HG03175 (cell line): ENCODE measurements at regions not wholly inside any gene's neighbourhood (a gene's known extent, or its start where the extent isn't known, plus 50 kb on each side); places are given as distances from the start of the nearest gene placed in this dataset.
A peak's percentile ranks its signal among the peaks of the same experiment; 100 is the strongest.

Experiments used
- ATAC-seq: cut with Tn5 transposase; IDR thresholded peaks from one replicate; pipeline ENCODE4 v1.9.1; 2021; ENCODE audit warnings: mild to moderate bottlenecking, moderate library complexity; ENCODE audit not compliant: unreplicated experiment

DNA sequence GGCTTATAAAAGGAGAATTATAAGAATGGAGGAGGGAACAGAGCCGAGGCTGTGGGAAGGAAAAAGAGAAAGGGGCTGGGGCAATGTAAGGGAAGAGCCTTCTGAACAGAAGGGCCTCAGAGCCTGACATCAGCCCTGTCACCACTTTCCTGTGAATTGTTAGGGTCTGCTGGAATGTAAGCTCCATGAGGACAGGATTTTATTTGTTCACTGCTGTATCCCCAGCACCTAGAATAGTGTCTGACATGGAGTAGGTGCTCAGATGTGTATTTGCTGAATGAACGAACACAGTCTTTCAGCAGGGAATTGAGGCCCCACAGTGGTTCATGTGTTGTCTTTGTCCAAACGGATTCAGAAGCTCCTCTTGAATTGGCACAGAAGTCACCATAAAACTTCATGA lies 251.5 kb downstream of the OPA1 start:
- ATAC-seq, result no peak

DNA sequence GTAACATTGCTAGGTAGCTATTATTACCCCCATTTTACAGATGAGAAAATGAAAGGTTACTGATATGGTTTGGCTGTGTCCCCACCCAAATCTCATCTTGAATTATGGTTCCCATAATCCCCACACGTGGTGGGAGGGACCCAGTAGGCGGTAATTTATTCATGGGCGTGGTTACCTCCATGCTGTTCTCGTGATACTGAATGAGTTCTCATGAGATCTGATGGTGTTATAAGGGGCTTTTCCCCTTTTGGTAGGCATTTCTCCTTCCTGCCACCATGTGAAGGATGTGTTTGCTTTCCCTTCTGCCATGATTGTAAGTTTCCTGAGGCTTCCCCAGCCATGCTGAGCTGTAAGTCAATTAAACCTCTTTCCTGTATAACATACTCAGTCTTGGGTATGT lies 252.1 kb downstream of the OPA1 start:
- ATAC-seq, result no peak

DNA sequence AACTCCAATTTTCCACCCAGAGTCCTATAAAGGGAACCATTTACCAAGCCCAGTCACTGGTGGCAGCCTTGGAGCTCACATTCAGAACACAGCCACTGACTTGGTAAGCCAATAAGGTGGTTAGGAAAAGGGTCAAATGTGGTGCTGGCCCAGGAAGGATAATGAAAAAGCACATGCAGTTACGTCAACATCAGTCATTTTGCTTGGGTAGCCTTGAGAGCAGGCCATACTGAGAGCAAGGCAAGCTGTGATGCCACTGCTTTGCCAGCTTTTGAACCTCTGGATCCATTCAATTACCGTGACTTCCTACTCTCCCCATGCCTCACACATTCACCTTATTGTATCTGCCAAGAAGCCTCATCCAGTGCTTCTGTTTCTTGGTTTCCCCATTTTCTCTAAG lies 253.6 kb downstream of the OPA1 start:
- no peak for ATAC-seq

DNA sequence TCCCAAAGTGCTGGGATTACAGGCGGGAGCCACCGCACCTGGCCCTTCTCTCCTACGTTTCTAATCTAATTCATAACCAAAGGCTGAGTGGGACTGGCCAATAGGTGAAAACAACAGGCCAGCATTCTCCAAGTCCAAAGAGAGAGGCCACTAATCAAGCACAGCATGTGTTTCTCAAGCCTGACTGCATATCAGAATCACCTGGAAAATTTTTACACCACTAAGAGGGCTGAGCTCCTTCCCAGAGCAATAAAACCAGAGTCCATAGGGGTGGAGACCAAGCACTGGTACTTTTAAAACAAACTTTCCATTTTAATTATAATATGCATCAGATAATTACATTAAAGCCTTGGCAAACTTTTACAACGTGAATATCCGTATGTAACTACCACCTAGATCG lies 254.4 kb downstream of the OPA1 start:
- ATAC-seq, result no peak

DNA sequence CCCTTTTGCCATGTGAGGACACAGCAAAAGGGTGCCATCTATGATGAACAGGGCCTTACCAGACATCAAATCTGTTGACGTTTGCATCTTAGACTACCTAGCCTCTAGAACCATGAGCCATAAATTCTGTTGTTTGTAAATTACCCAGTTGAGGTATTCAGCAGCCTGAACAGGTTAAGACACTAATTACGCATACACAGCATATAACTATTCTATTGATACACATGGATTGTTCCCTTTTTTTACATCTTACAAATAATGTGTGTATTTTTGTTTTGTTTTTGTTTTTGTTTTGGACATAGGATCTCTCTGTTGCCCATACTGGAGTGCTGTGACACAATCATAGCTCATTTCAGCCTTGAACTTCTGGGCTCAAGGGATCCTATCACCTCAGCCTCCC lies 255.5 kb downstream of the OPA1 start:
- no peak for ATAC-seq

DNA sequence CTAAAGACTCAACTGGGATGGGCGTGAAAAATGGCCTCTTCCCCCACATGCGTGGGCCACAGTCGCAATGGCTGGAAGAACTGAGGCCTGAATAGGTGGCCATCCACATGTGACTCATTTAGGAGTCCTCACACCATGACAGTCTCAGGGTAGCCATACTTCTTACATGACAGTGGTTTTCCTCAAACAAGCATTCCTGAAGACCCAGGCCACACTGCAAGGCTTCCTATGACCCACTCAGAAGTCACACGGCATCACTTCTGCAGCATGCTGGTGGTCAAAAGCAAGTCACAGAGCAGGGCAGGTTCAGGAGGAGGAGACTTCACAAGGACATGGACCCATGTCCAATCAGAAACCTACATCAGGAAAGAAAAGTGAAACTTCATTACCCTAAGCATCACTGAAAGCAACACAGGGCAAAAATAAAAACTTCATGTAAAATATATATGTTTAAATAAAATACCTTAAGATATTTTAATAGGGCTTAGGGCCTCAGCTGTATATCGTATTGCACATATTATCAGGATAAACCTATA lies 257.1 kb downstream of the OPA1 start:
- ATAC-seq, result no peak

DNA sequence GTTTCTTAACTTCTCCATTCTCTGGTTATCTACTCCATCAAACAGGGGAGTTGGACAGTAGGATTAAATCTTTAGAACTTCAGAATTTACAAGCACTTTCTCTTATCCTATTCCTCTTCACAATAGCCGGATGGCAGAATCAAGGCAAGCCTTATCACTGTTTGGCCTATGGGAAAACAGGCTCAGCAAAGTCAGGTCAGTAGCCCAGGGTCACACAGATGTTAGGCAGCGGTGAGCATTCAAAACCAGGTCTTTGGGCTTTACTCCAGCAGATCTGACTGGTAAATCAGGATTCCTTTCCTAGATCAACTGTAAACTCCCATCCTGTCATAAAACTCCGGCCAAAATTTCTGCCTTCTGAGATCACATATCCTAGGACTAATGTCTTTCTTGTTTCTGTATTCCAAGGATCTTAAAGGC lies 258.4 kb downstream of the OPA1 start:
- ATAC-seq, result no peak

DNA sequence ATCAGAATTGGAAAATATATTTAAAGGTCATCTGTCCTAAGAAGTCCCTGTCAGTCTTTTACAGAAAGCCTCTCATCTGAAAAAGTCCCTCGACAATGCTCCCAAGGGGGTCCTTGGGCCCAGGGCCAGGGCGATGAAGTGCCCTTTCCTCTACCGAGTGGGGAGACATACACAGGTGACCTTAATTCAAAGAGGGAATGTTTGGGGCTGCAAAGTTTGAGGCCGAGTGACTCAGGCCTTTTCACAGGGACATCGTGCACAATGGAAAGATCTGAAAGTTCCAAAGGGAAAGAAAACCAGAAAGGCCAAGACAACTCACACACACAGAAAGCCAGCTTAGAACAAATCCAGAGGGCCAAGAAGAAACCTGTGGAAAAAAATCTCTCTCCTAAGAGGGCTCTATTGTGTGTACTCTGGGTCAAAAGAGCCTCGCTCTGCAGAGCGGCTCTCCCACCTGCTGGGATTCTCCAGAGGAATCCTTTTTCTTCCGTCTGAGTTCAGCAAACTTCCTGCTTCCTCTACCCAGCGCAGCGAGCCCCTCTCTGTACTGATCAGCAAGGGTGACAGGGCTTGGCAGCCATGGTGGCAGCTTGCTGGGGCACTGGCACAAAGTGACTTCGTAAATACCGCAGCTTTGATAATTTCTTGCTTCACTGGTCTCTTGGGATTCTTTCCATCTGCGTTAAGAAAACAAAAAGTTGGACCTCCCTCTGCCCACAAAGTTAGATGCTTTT lies 259.1 kb downstream of the OPA1 start:
- ATAC-seq, result no peak

DNA sequence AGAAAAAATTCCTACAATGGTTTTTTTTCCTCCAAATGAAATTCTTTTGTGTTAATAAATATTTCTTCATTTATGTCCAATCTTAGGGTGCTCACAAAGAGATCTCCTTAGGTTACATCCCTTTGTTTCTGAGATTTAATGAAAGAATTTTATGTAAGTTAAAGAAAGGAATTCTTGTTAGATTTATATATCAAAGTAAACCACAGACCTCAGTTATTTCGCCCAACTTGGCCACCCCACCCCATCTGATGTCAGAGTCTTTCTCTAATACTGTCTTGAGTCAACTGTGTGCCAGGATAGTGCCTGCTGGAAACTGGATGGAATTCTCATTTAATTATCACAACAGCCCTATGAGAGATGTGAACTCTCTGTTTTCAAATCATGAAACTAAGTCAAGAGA lies 259.9 kb downstream of the OPA1 start:
- ATAC-seq, result no peak

DNA sequence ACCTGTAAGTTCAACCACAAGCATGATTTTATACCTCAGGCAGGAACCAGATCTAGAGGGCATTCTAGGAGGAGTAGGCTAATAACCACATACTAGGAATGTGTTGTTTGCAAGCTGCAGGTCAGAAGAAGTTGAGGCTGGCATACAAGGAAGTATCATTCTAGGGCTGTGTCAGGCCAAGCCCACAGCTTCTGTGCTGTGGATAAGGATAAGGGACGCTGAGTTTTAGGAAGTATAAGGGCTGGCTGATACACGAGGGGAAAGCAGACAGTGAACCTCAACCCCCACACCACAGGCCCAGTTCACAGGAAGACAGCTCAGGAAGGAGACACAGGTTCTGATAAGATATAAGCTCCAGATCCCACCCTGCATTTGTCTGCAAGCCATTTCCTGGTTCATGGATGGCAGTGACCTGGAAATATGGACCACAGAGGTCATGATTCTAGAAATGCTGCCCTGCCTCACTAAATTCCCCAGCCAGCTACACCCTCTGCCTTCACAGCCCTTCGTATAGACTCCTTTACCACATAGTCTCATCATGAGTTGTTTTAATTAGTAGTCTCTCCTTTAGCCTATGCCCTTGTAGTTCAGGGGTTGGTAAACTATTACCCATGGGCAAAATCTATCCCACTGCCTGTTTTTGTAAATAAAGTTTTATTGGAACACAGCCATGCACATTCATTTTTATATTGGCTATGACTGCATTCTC lies 260.7 kb downstream of the OPA1 start:
- no peak for ATAC-seq

DNA sequence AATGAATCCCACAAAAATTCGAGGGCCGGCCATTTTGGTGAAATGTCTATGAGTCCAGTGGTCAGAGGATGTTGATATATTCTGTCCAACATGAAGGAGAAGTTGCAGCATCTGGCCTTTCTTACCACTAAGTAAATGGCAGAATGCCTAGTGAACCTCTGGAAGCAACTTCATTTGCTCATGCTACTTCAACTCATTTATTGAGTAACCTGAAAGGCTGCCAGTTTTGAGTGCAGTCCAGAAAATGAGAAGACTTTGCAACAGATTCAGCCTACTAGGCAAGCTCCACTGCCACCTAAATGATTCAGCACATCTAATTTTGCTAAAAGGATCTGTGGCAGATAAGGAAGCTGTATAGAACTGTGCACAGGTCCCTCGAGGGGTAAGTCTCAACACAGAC lies 265.0 kb downstream of the OPA1 start:
- no peak for ATAC-seq

DNA sequence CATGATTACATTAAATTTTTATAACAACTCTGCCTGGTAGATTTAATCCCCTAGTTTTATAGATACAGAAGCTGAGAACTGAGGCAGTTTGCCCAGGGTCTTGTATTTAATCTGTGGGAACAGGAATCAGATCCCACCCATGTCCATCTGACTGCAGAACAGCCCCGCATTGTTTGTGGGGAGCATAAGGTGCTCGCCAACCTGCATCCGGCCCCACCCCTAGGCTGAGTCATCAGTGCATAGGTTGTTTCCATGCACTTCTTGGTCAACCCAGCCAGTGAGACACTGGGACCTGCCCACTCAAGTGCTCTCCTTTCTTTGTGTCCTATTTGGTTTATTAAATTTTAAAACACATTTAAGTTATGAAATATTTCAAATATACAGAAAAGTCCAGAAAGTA lies 266.2 kb downstream of the OPA1 start:
- ATAC-seq, result no peak

DNA sequence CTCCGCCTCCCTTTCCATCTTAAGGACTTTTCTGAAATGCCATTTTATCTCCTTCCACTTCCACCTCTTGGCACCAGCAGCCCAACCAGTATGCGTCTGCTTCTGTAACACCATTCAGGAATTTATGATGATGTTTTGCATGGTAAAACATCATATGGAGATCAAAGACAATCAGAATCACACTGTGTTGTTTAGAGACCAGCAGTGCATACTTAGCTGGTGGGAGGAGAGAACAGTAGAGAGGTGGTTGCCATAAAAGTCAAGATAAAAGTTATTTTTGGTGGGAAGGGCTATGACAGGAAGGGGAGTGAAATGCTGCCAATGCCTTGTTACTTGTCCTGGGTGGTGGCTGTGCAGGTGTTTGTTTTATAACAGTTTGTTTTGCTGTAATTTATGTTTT lies 268.0 kb downstream of the OPA1 start:
- ATAC-seq, result no peak

DNA sequence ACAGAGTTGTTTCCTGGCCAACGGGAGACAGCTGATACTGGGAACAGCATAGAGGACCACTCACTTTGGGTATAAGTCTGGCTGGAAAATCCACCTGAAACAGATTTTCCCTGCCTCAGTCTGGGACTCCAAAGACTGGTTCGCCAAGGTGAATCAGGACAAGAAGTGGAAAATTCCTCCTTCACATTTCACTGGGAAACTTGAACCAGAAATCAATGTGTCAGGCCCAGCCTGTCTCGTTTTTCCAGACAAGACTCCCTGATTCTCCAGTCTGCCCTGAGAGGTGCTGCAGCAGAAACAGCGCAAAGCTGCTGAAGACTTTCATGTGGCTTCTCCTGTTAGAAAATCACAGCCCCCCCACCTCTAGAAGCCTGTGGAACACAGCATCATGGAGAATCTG lies 269.8 kb downstream of the OPA1 start:
- ATAC-seq, result no peak

DNA sequence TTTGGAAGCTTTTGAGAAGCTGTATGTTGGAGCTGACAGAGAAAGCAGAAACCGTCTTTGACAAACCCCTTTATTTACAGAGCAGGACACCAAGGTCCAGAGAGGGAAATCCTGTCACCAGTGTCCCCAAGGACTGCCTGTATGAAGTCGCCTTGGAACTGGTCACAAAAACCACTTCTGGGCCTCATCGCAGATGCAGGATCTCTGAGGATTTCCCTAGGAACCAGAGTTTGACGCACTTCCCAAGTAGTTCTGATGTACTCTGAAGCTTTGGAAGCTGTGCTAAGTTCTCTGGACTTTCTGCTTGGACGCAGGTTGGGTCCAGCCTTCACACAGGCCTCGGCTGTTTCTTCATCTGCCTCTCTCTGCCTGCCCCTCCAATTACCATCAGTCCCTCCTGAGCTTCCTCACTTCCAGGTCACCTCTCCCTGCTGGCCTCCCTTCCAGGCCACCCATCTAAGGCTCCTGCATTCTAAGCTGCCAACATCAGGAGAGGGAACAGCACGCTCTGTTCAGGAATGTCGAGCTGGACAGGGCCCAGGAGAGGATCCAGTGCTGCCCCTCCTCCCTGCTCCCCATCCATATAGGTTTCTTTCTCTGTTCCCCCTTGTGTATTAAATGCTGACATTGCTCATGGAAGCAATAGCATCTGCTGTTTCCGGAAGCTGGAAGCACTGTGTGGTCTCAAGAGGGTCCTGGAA lies 270.8 kb downstream of the OPA1 start:
- ATAC-seq, result no peak

DNA sequence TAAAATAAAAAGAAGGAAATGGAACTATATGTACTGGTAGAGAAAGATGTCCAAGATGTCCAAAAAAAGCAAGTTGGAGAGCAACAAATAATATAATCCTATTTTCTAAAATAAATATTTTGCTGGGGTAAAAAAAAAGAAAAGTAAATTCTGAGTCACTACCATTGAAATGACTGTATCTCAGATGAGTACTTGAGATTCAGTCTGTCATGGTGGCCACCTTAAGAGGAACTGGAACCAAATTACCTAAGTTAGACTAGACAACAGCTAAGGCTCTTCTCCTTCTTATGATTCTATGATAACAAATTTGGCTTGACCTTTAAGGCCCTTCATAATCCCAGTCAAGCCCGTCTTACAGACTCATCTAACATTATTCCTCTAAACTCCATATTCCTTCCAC lies 270.6 kb upstream of the HES1 start:
- ATAC-seq, result peak; percentile 94

DNA sequence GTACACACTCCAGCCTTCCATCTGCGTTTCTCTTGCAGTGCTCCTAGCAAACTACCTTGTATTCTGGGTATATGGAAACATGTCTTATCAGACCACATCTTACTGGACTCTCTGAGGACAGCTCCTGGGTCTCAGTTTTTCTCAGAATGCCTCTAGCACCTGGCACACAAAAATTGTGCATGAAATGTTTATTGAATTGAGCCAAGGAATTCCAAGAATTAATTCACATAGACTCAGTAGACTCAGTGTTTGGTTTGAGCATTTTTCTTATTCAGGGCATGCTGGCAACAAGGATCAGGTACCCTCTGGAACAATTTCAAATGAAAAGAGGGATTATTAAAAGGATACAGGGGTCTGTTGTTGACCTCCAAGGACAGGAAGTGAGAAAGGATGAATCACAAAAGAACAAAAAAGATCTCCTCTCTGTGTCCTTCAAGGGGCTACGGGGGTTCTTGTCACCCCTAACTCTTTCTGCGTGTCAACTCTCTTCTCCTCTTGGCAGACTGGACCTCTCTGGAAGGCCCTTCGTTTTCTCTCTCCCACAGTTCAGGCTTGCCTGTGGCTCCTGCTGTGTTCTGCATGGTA lies 270.0 kb upstream of the HES1 start:
- ATAC-seq, result no peak

DNA sequence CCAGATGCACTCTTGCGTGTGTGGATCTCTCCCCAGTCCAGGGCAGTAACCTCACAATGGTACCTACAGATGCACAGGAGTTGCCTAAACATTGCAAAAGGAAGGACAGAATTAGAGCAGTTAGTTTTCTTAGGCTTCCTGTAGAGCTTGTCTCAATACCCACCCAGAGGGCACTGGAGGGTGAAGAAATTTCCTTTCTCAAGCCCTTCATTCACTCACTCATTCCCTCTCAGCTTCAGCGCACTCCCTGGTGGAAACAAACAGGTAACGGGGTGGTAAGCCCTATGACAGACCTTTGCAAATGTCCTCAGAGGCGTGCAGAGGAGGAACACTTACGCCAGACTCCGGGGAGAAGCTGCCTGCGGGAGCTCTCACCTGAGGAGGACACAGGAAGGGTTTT lies 267.4 kb upstream of the HES1 start:
- peak; percentile 33 for ATAC-seq

DNA sequence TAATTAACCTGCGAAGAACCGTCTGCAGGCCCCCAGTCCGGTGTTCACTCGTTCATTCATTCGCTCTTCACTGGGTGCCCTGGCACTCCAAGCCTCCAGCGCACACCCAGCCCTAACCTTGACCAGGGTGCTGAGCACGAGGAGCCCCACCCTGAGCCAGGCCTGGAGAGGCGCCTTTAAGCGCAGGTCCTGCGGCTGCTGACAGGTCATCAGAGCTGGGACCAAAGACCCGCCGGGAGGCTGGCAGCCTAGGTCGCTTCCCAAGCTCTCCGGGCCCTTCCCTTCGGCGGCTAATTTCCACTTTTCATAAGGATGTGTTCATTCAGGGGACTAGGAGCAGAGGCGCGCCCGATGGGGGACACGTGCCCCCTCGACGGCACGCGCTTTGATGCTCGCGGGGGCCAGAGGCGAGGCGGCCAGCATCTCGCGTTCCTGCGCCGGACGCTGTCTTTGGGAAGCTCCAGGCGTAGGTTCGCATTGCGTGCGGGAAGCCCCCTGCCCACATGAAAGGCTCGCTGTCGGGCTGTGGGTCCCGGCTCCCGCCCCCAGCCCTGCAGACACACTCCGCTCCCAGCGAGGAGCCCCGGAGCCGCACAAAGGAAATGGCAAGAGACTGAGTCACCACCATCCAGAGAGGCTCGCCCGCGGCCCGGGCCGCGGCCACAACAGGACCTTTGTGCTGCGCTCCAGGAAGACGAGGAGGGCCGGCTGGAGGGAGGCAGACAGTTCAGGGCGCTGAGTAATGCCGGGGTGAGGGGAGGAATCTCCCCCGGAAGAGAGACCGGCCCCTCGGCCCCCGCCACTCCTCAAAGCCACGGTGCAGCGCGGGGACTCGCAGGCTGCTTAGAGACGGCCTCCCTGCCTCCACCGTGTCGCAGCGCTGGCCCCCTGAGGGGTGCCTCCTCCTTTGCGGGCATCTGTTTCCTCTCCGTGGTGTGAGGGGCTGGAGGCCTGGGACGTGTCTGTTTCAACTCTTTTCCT lies 266.4 kb upstream of the HES1 start:
- no peak for ATAC-seq
